ENCODE measurements at regions not wholly inside any gene's neighbourhood (a gene's known extent, or its start where the extent isn't known, plus 50 kb on each side); places are given as distances from the start of the nearest gene placed in this dataset.

- H3K79me2 ChIP-seq (ENCODE audit: insufficient read depth, low read length): no peaks in the 10 kb centered on the region
- no peak overlapping the region for H3K4me3 ChIP-seq (ENCODE audit: low read depth, low read length, poor library complexity, severe bottlenecking)
- no peaks in the 10 kb centered on the region for H3K4me1 ChIP-seq (ENCODE audit: insufficient read depth, low read length, severe bottlenecking)
- H3K9me3 ChIP-seq (ENCODE audit: low read length): no peaks in the 10 kb centered on the region
- H2AFZ ChIP-seq (ENCODE audit: low read length): no peak overlapping the region
- no peaks in the 10 kb centered on the region for H3F3A ChIP-seq (ENCODE audit: insufficient read depth, low read length)
- H4K20me1 ChIP-seq (ENCODE audit: insufficient read depth, low read length): no peaks in the 10 kb centered on the region
- H3K36me3 ChIP-seq (ENCODE audit: insufficient read depth, low read length): no peaks in the 10 kb centered on the region
- TF ChIP-seq CTCF (IDR thresholded peaks at IDR 0.05; ENCODE audit: low read length): no peak
- TF ChIP-seq EZH2 (IDR thresholded peaks at IDR 0.05; ENCODE audit: borderline replicate concordance, low read length): no peak
- H3K9me2 ChIP-seq (ENCODE audit: low read depth, low read length): no peaks in the 10 kb centered on the region
- H3K27me3 ChIP-seq (ENCODE audit: insufficient read depth, low read length): no peaks in the 10 kb centered on the region
- H3K27ac ChIP-seq (ENCODE audit: low read depth, low read length, poor library complexity, severe bottlenecking): no peak overlapping the region
- H3K4me2 ChIP-seq (ENCODE audit: low read length): no peak overlapping the region
- H3K9ac ChIP-seq (ENCODE audit: low read length): no peak overlapping the region
Measured at GRCh38 chr12:127428420-127428819, 838.5 kb upstream of the TMEM132C start.

- Histone ChIP-seq H3K4me2 (ENCODE audit: low read length) (no peak overlapping the region), H3K27ac (ENCODE audit: low read depth, low read length, poor library complexity, severe bottlenecking) (no peak overlapping the region), H3K4me3 (ENCODE audit: low read depth, low read length, poor library complexity, severe bottlenecking) (no peak overlapping the region), H3K79me2 (ENCODE audit: insufficient read depth, low read length) (no peaks in the 10 kb centered on the region), H3K36me3 (ENCODE audit: insufficient read depth, low read length) (no peaks in the 10 kb centered on the region), H3K4me1 (ENCODE audit: insufficient read depth, low read length, severe bottlenecking) (no peaks in the 10 kb centered on the region), H2AFZ (ENCODE audit: low read length) (no peak overlapping the region), H3K9ac (ENCODE audit: low read length) (no peak overlapping the region), H4K20me1 (ENCODE audit: insufficient read depth, low read length) (no peaks in the 10 kb centered on the region), H3F3A (ENCODE audit: insufficient read depth, low read length) (no peaks in the 10 kb centered on the region), H3K9me2 (ENCODE audit: low read depth, low read length) (no peaks in the 10 kb centered on the region), H3K9me3 (ENCODE audit: low read length) (no peaks in the 10 kb centered on the region), H3K27me3 (ENCODE audit: insufficient read depth, low read length) (no peaks in the 10 kb centered on the region)
- TF ChIP-seq CTCF (IDR thresholded peaks at IDR 0.05; ENCODE audit: low read length) (no peak), EZH2 (IDR thresholded peaks at IDR 0.05; ENCODE audit: borderline replicate concordance, low read length) (no peak)
Measured at GRCh38 chr12:127429551-127430285, 837.3 kb upstream of the TMEM132C start.

- H2AFZ ChIP-seq (ENCODE audit: low read length): no peak overlapping the region
- H3K79me2 ChIP-seq (ENCODE audit: insufficient read depth, low read length): no peaks in the 10 kb centered on the region
- H4K20me1 ChIP-seq (ENCODE audit: insufficient read depth, low read length): no peaks in the 10 kb centered on the region
- H3K27me3 ChIP-seq (ENCODE audit: insufficient read depth, low read length): no peaks in the 10 kb centered on the region
- H3K9me3 ChIP-seq (ENCODE audit: low read length): no peaks in the 10 kb centered on the region
- no peaks in the 10 kb centered on the region for H3K4me1 ChIP-seq (ENCODE audit: insufficient read depth, low read length, severe bottlenecking)
- no peak overlapping the region for H3K4me2 ChIP-seq (ENCODE audit: low read length)
- H3K4me3 ChIP-seq (ENCODE audit: low read depth, low read length, poor library complexity, severe bottlenecking): no peak overlapping the region
- H3K36me3 ChIP-seq (ENCODE audit: insufficient read depth, low read length): no peaks in the 10 kb centered on the region
- H3F3A ChIP-seq (ENCODE audit: insufficient read depth, low read length): no peaks in the 10 kb centered on the region
- no peaks in the 10 kb centered on the region for H3K9me2 ChIP-seq (ENCODE audit: low read depth, low read length)
- H3K9ac ChIP-seq (ENCODE audit: low read length): no peak overlapping the region
- TF ChIP-seq CTCF (IDR thresholded peaks at IDR 0.05; ENCODE audit: low read length) (no peak), EZH2 (IDR thresholded peaks at IDR 0.05; ENCODE audit: borderline replicate concordance, low read length) (no peak)
- H3K27ac ChIP-seq (ENCODE audit: low read depth, low read length, poor library complexity, severe bottlenecking): no peak overlapping the region
Measured at GRCh38 chr12:127430401-127430800, 836.6 kb upstream of the TMEM132C start.
